SJSA1 (cell line): ENCODE measurements at regions not wholly inside any gene's neighbourhood (a gene's known extent, or its start where the extent isn't known, plus 50 kb on each side); places are given as distances from the start of the nearest gene placed in this dataset.

ENCODE experiments used
- DNase-seq, 2 experiments: peaks; one replicate each; pipeline ENCODE4 v3.0.0-alpha.2; 2015 to 2020; ENCODE audit warnings: low spot score in 2 of 2, low read depth in 1 of 2
- H3K27ac ChIP-seq: fragments of 250-450 bp; sonication (Bioruptor Pico); 2 replicates; pipeline ENCODE4 v1.5.1; 2020; ENCODE audit warnings: mild to moderate bottlenecking, moderate library complexity
- H3K27me3 ChIP-seq: fragments of 250-450 bp; sonication (Bioruptor Pico); replicated peaks from 2 replicates; pipeline ENCODE4 v1.5.1; 2020; ENCODE audit warnings: mild to moderate bottlenecking, moderate library complexity
- H3K36me3 ChIP-seq: fragments of 250-450 bp; sonication (Bioruptor Pico); 2 replicates; pipeline ENCODE4 v1.5.1; 2020; ENCODE audit warnings: mild to moderate bottlenecking
- H3K4me1 ChIP-seq: fragments of 250-450 bp; sonication (Bioruptor Pico); replicated peaks from 2 replicates; pipeline ENCODE4 v1.6.1; 2021; ENCODE audit warnings: mild to moderate bottlenecking
- H3K4me3 ChIP-seq: fragments of 250-450 bp; sonication (Bioruptor Pico); 2 replicates; pipeline ENCODE4 v1.5.1; 2020; ENCODE audit warnings: mild to moderate bottlenecking
- H3K9me3 ChIP-seq: fragments of 250-450 bp; sonication (Bioruptor Pico); replicated peaks from 2 replicates; pipeline ENCODE4 v1.5.1; 2020; ENCODE audit warnings: mild to moderate bottlenecking

DNA sequence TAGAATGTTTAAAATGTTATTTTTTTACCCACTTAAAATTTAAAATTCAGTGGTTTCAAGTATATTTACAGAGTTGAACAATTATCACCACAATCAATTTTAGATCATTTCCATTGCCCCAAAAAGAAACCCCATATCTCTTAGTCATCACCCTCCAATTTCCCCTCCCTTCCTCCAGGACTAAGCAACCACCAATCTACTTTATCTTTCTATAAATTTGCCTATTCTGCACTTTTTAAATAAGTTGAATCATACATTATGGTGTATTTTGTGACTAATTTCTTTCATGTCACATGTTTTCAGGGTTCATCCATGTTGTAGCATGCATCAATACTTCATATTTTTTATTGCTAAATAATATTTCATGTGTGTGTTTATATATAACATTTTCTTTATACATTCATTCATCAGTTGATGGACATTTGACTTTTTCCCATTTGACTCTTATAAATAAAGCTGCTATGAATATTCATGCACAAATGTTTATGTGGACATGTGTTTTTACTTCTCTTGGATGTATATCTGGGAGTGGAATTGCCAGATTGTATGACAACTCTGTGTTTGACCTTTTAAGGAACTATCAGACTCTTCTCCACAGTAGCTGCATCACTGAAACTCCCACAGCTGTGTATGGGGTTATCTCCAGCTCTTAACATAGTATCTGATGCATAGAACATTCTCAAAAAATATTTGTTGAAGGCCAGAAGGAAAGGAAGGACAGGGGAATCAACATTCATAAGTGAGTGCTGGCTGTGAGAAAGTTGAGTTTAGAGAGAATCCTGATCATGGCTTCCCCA, 107.8 kb upstream of the OXGR1 start:
- DNase-seq: no peak
- Histone ChIP-seq H3K36me3 (no peaks in the 10 kb centered on the region), H3K27me3 (no peaks in the 10 kb centered on the region), H3K27ac (no peak overlapping the region), H3K4me3 (no peak overlapping the region), H3K9me3 (no peaks in the 10 kb centered on the region), H3K4me1 (no peaks in the 10 kb centered on the region)

- no peaks in the 10 kb centered on the region for H3K9me3 ChIP-seq
- no peak for DNase-seq
- no peak overlapping the region for H3K27ac ChIP-seq
- no peak overlapping the region for H3K4me3 ChIP-seq
- no peaks in the 10 kb centered on the region for H3K36me3 ChIP-seq
- H3K4me1 ChIP-seq: peaks cover 18% of the 10 kb centered on the region
- no peaks in the 10 kb centered on the region for H3K27me3 ChIP-seq
Measured at GRCh38 chr13:97106323-97106722, 112.0 kb upstream of the OXGR1 start.

GRCh38 chr13:97107815-97108529, 113.7 kb upstream of the OXGR1 start:
- H3K4me3 ChIP-seq: no peak overlapping the region
- H3K4me1 ChIP-seq: peaks cover 33% of the 10 kb centered on the region
- no peak for DNase-seq
- no peaks in the 10 kb centered on the region for H3K27me3 ChIP-seq
- no peaks in the 10 kb centered on the region for H3K36me3 ChIP-seq
- no peak overlapping the region for H3K27ac ChIP-seq
- no peaks in the 10 kb centered on the region for H3K9me3 ChIP-seq

DNA sequence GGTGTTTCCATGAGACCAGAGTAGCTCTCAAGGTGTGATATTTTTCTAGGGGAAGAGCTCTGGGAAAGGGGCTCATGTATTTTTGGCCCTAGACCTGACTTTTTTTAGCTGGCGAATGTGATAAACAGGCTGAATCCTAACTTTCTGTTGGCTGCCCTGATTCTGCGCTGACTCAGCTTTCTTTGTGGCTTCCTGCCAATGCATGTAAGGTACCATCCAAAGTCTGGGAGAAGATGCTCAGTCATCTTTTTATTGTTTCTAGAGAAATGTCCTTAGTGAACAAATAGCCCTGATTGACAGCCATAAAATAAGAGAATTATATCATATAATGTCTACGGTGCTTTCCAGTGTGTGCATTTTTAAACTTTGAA, 113.6 kb upstream of the MBNL2 start:
- Histone ChIP-seq H3K9me3 (no peaks in the 10 kb centered on the region), H3K4me1 (peaks cover 38% of the 10 kb centered on the region), H3K27me3 (no peaks in the 10 kb centered on the region), H3K27ac (no peak overlapping the region), H3K4me3 (no peak overlapping the region), H3K36me3 (no peaks in the 10 kb centered on the region)
- no peak for DNase-seq

DNA sequence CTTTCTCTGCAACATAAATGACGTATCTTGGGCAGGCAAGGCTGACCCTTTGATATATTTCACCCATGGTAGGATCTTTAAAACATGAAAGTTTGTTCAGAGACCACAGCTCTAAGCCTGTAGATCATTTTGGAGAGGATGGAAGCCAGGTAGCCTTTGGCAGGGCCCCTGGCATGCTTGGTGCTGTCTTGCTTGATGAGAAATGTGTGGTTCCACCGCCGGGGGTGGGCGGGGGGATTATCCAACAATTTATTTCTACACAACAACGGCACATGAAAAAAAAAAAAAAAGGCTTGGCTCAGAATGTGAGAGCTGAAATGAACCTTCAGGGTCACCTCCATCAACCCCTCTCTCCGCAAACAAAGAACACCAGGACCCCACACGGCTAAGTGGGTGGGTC, 112.9 kb upstream of the MBNL2 start:
- peaks cover 40% of the 10 kb centered on the region for H3K4me1 ChIP-seq
- no peaks in the 10 kb centered on the region for H3K36me3 ChIP-seq
- H3K9me3 ChIP-seq: no peaks in the 10 kb centered on the region
- no peaks in the 10 kb centered on the region for H3K27me3 ChIP-seq
- no peak overlapping the region for H3K4me3 ChIP-seq
- H3K27ac ChIP-seq: no peak overlapping the region
- no peak for DNase-seq

- H3K4me3 ChIP-seq: no peak overlapping the region
- H3K27me3 ChIP-seq: no peaks in the 10 kb centered on the region
- H3K9me3 ChIP-seq: no peaks in the 10 kb centered on the region
- H3K4me1 ChIP-seq: peaks cover 40% of the 10 kb centered on the region
- no peak overlapping the region for H3K27ac ChIP-seq
- H3K36me3 ChIP-seq: no peaks in the 10 kb centered on the region
- DNase-seq: peak; percentile 70 to 74
Measured at GRCh38 chr13:97109841-97110492, 112.2 kb upstream of the MBNL2 start.

DNA sequence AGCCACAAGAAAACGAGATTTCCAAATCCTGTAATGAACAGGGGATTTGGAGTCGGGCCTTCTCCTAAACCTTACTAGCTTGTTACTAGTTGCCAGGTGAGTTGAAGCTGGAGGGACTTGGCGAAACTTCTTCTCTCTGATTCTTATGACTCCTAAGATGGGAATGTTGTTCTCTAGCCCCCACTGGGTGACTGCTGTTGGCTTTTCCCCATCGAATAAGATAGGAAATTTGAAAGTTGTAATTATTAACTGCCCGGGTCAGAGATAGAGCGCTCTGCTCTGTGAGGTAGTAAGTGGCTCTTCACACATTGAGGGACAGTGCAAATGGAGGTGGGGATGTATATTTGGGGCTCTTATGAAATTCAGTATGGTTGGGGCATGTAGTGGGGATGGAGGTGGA, 111.2 kb upstream of the MBNL2 start:
- H3K36me3 ChIP-seq: no peaks in the 10 kb centered on the region
- DNase-seq: no peak
- H3K4me3 ChIP-seq: no peak overlapping the region

GRCh38 chr13:97111756-97112155, 110.4 kb upstream of the MBNL2 start:
- peak; percentile 65 to 78 for DNase-seq
- Histone ChIP-seq H3K4me1 (peaks cover 57% of the 10 kb centered on the region), H3K27me3 (no peaks in the 10 kb centered on the region), H3K36me3 (no peaks in the 10 kb centered on the region), H3K4me3 (no peak overlapping the region), H3K9me3 (no peaks in the 10 kb centered on the region), H3K27ac (no peak overlapping the region)

More for the DNA sequence above, 111.2 kb upstream of the MBNL2 start:
- no peaks in the 10 kb centered on the region for H3K9me3 ChIP-seq
- no peaks in the 10 kb centered on the region for H3K27me3 ChIP-seq
- H3K4me1 ChIP-seq: peaks cover 49% of the 10 kb centered on the region
- no peak overlapping the region for H3K27ac ChIP-seq

- DNase-seq: no peak
- peaks cover 60% of the 10 kb centered on the region for H3K4me1 ChIP-seq
- H3K27ac ChIP-seq: no peak overlapping the region
Measured at GRCh38 chr13:97112446-97113152, 109.5 kb upstream of the MBNL2 start.

DNA sequence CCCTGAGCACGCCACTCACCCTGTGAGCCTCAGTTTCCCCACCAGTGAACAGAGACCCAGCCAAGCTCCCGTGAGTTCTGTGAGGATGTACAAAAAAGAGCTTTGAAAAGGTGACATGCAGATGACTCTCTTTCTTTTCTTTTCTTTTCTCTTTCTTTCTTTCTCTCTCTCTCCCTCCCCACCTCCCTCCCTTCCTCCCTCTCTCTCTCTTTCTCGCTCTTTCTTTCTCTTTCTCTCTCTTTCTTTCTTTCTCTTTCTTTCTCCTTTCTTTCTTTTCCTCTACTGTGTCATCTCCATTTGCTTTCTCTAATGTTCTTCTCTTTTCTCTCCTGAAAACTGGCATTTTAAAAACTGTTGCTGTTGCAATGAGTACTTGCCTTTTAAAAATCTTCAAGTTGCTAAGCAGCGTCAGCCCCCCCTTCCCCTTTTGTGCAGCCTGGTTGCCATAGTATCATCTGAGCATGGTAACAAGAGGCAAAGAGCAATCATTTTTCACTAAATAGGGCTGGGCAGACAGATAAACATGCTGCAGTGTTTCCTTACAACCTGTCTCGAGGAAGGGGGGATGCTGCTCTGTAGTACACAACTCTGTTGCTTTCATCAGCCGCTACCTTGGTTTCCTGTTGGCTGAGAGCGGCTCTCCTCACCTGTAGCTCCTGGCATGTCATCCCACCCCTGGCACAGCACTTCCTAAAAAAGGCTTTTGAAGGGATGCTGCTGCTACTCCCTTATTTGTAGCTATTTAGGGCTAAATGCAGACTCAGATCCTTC, 108.7 kb upstream of the MBNL2 start:
- no peaks in the 10 kb centered on the region for H3K27me3 ChIP-seq
- DNase-seq: no peak
- no peak overlapping the region for H3K4me3 ChIP-seq
- H3K36me3 ChIP-seq: no peaks in the 10 kb centered on the region
- peaks cover 60% of the 10 kb centered on the region for H3K4me1 ChIP-seq
- H3K27ac ChIP-seq: no peak overlapping the region
- H3K9me3 ChIP-seq: no peaks in the 10 kb centered on the region

More at GRCh38 chr13:97112446-97113152, 109.5 kb upstream of the MBNL2 start:
- no peaks in the 10 kb centered on the region for H3K27me3 ChIP-seq
- H3K9me3 ChIP-seq: no peaks in the 10 kb centered on the region
- H3K4me3 ChIP-seq: no peak overlapping the region
- H3K36me3 ChIP-seq: no peaks in the 10 kb centered on the region

DNA sequence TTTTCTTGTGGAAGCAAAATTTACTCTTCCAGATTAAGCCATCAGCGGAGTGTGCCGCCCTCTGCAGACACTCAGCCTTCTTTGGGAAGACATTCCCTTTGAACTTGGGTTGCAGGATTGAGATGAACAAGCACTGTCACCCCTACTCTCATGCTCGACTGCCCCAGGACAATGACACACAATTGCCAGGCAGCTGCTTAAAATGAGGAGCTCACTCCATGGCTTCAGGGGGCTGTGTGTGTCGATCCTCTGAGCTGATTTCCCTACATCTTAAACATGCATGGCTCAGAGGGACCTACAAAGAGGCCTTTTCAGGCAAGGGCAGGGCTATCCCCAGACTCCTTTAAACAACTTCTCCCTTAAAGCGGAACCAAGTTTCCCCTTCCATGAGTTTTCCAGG, 107.5 kb upstream of the MBNL2 start:
- H3K27me3 ChIP-seq: no peaks in the 10 kb centered on the region
- no peaks in the 10 kb centered on the region for H3K36me3 ChIP-seq
- no peak overlapping the region for H3K4me3 ChIP-seq
- H3K9me3 ChIP-seq: no peaks in the 10 kb centered on the region
- H3K4me1 ChIP-seq: peaks cover 59% of the 10 kb centered on the region
- no peak overlapping the region for H3K27ac ChIP-seq
- no peak for DNase-seq

- H3K27ac ChIP-seq: no peak overlapping the region
- no peak overlapping the region for H3K4me3 ChIP-seq
- no peaks in the 10 kb centered on the region for H3K9me3 ChIP-seq
- H3K27me3 ChIP-seq: no peaks in the 10 kb centered on the region
- peaks cover 58% of the 10 kb centered on the region for H3K4me1 ChIP-seq
- H3K36me3 ChIP-seq: no peaks in the 10 kb centered on the region
- no peak for DNase-seq
Measured at GRCh38 chr13:97116754-97117153, 105.4 kb upstream of the MBNL2 start.

- Histone ChIP-seq H3K9me3 (no peaks in the 10 kb centered on the region), H3K4me3 (no peak overlapping the region), H3K36me3 (no peaks in the 10 kb centered on the region), H3K27me3 (no peaks in the 10 kb centered on the region), H3K4me1 (peaks cover 58% of the 10 kb centered on the region), H3K27ac (no peak overlapping the region)
- DNase-seq: no peak
Measured at GRCh38 chr13:97117388-97117910, 104.7 kb upstream of the MBNL2 start.
